ENCODE measurements at regions not wholly inside any gene's neighbourhood (a gene's known extent, or its start where the extent isn't known, plus 50 kb on each side); places are given as distances from the start of the nearest gene placed in this dataset.
A peak's percentile ranks its signal among the peaks of the same experiment; 100 is the strongest.

DNA sequence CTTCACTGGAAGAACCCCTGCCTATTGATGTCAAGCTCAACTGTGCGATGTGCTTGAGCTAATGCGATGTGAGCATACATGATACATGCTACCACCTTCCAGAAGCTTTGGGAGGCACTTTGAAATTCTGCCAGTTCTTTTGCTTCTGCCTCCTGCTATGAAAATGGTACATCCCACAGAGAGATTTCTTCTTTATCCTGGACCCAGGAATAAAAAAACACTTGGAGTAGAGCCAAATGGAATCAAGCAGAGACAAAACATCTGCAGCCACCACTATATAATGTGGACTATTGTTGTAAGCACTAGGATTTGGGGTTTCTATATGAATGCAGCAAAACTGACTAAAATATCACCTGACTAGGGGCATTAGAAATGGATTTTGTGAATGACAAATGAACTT, 119.9 kb upstream of the GAP43 start:
- Histone ChIP-seq H3K36me3 (ENCODE audit: control insufficient read depth, insufficient read depth, low read length) (no peaks in the 10 kb centered on the region), H3K4me3 (ENCODE audit: low read depth, low read length) (no peak overlapping the region), H3K27me3 (ENCODE audit: control insufficient read depth, insufficient read depth, low read length) (no peaks in the 10 kb centered on the region)
- no peak for DNase-seq (ENCODE audit: low read depth)
- TF ChIP-seq, protein P1, sequence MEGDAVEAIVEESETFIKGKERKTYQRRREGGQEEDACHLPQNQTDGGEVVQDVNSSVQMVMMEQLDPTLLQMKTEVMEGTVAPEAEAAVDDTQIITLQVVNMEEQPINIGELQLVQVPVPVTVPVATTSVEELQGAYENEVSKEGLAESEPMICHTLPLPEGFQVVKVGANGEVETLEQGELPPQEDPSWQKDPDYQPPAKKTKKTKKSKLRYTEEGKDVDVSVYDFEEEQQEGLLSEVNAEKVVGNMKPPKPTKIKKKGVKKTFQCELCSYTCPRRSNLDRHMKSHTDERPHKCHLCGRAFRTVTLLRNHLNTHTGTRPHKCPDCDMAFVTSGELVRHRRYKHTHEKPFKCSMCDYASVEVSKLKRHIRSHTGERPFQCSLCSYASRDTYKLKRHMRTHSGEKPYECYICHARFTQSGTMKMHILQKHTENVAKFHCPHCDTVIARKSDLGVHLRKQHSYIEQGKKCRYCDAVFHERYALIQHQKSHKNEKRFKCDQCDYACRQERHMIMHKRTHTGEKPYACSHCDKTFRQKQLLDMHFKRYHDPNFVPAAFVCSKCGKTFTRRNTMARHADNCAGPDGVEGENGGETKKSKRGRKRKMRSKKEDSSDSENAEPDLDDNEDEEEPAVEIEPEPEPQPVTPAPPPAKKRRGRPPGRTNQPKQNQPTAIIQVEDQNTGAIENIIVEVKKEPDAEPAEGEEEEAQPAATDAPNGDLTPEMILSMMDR (IDR thresholded peaks at IDR 0.05; ENCODE audit: insufficient read depth, low read length, poor library complexity, severe bottlenecking) = no peak

DNA sequence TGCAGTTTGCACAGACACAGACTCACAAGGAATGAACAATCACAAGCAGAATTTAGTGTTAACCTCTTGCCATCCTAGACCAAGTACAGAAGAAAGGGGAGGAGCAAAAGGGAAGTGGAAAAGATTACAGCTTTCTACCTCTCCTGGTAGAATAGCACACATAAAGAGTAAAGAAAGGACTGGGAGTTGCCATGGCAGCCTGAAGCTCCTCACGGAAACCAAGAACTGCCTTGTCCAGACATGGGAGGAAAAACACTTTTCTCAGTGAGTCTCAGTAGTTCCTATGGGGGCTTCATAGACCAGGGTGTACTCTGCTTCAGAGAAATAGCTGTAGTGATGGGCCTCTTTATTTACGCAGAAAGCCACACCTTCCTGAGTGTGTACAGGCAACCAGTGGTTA, 114.7 kb upstream of the GAP43 start:
- H3K4me3 ChIP-seq (ENCODE audit: low read depth, low read length) = no peak overlapping the region
- H3K27me3 ChIP-seq (ENCODE audit: control insufficient read depth, insufficient read depth, low read length) = no peaks in the 10 kb centered on the region
- H3K36me3 ChIP-seq (ENCODE audit: control insufficient read depth, insufficient read depth, low read length) = no peaks in the 10 kb centered on the region
- TF ChIP-seq, protein P1 (IDR thresholded peaks at IDR 0.05; ENCODE audit: insufficient read depth, low read length, poor library complexity, severe bottlenecking) = no peak
- DNase-seq (ENCODE audit: low read depth) = no peak

DNA sequence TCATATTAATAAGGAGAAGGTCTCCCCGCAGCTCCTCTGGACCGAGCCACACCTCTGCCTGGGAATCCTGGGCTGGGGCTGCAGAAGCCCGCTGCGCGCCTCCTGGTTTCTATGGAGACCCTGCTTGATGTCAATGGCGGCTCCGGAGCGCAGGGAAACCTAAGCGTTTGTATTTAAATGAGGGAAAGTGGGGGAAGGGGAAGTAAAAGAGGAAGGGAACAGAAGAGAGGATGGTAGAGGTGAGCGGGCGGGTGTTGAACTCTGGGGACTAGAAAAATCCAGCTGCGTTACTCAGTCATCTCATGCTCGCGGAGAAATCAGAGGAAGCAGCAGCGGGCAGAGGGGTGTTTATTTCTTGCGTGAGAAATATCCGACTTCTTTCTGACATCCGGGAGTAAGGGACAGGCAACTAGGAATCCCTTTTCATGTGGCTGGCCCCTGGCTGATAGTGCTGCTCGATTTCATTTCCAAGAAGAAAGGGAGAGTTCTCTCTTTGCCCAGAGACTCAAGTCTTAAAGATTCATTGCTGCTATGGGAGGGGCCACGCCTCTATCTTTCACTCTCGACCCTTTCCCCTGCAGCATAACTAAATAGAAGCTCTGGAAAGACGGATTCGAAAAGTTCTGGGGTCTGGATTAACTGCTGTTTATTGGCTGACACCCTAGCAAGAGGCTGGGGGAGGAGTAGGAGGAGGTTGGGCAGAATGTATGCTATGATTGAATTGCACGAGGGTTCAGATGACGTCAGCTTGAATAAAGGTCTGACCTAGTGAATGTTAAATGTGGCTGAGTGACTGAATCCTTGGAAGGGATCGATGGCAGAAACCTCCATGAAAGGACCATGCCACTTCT, 110.5 kb upstream of the GAP43 start:
- DNase-seq (ENCODE audit: low read depth) = no peak
- Histone ChIP-seq H3K36me3 (ENCODE audit: control insufficient read depth, insufficient read depth, low read length) (no peaks in the 10 kb centered on the region), H3K27me3 (ENCODE audit: control insufficient read depth, insufficient read depth, low read length) (no peaks in the 10 kb centered on the region), H3K4me3 (ENCODE audit: low read depth, low read length) (peak overlapping the region; percentile 42)
- TF ChIP-seq, protein P1 (IDR thresholded peaks at IDR 0.05; ENCODE audit: insufficient read depth, low read length, poor library complexity, severe bottlenecking) = no peak

DNA sequence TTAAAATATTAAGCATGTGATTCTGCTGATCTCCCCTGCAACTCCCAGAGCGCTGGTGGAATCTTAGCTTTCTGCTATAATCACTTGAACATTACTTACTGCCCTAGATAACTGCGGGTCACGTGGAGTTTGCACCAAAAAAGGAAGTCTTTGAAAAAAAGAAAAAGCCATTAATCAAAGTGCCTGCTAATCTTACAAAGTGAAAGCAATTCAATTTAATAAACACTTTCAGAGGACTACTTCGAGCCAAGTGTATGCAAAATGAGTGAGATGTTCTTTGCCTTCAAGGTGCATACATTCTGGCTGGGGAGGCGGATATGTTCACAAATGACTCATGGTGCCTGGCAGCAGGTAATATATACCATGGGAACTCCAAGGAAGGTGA, 109.9 kb upstream of the GAP43 start:
- no peak for DNase-seq (ENCODE audit: low read depth)
- Histone ChIP-seq H3K4me3 (ENCODE audit: low read depth, low read length) (no peak overlapping the region), H3K27me3 (ENCODE audit: control insufficient read depth, insufficient read depth, low read length) (no peaks in the 10 kb centered on the region), H3K36me3 (ENCODE audit: control insufficient read depth, insufficient read depth, low read length) (no peaks in the 10 kb centered on the region)
- TF ChIP-seq, protein P1 (IDR thresholded peaks at IDR 0.05; ENCODE audit: insufficient read depth, low read length, poor library complexity, severe bottlenecking) = no peak

DNA sequence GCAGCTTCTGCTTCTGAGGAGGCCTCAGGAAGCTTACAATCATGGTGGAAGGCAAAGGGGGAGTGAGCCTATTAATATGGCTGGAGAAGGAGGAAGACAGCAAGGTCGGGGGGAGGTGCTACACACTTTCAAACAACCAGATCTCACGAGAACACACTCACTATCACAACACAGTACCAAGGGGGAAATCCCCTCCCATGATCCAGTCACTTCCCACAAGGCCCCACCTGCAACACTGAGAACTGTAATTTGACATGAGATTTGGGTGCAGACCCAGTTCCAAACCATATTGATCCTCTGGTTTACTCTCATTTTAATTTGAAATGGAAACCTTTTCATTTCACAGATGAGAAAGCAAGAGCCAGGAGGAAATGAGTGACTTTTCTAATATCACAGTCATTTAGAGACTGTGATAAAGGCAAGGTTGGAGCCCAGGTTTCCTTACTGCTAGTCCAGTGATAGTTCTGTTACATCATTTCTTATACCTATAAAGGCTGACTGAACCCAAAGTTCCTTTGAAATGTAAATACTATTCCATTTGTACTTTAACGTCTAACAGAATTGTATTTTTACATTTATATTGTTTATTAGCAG, 105.8 kb upstream of the GAP43 start:
- no peak for DNase-seq (ENCODE audit: low read depth)
- no peaks in the 10 kb centered on the region for H3K36me3 ChIP-seq (ENCODE audit: control insufficient read depth, insufficient read depth, low read length)
- H3K4me3 ChIP-seq (ENCODE audit: low read depth, low read length) = no peak overlapping the region
- TF ChIP-seq, protein P1 (IDR thresholded peaks at IDR 0.05; ENCODE audit: insufficient read depth, low read length, poor library complexity, severe bottlenecking) = no peak
- H3K27me3 ChIP-seq (ENCODE audit: control insufficient read depth, insufficient read depth, low read length) = no peaks in the 10 kb centered on the region
